Gastrocnemius medialis (tissue), 4 donors: ENCODE measurements at regions not wholly inside any gene's neighbourhood (a gene's known extent, or its start where the extent isn't known, plus 50 kb on each side); places are given as distances from the start of the nearest gene placed in this dataset.

Source experiments
- ATAC-seq, 2 donors: fragments of 150-250 bp; one replicate each; pipeline ENCODE4 v1.9.1; 2016
- DNase-seq, 2 donors: peaks; one replicate each; pipeline ENCODE4 v3.0.0-alpha.2; 2019
- H3K27ac ChIP-seq, 4 donors: fragments of 200-600 bp; sonication (generic); 1 replicate in 1 of 4; 2 replicates in 3 of 4; pipeline ENCODE4 v1.5.1; 2016 to 2018; ENCODE audit warnings: mild to moderate bottlenecking in 2 of 4, moderate library complexity in 1 of 4
- H3K27me3 ChIP-seq, 3 donors: fragments of 200-600 bp; sonication (generic) in 2 of 3; 1 replicate in 1 of 3; 2 replicates in 2 of 3; pipeline versions ENCODE4 v1.5.1 to v1.6.0; 2016 to 2019; ENCODE audit warnings: mild to moderate bottlenecking in 1 of 3, moderate library complexity in 1 of 3
- H3K36me3 ChIP-seq, 2 donors: fragments of 200-600 bp; sonication (generic) in 1 of 2; one replicate each; pipeline ENCODE4 v1.5.1; 2017 to 2018
- H3K4me1 ChIP-seq, 2 donors: fragments of 200-600 bp; sonication (generic) in 1 of 2; one replicate each; pipeline ENCODE4 v1.5.1; 2016 to 2017; ENCODE audit warnings: mild to moderate bottlenecking in 2 of 2
- H3K4me3 ChIP-seq, 4 donors: fragments of 200-600 bp; sonication (generic) in 3 of 4; 1 replicate in 1 of 4; 2 replicates in 3 of 4; pipeline ENCODE4 v1.5.1; 2016 to 2019; ENCODE audit warnings: mild to moderate bottlenecking in 2 of 4
- H3K9me3 ChIP-seq, 3 donors: fragments of 200-600 bp; sonication (generic) in 2 of 3; 1 replicate in 1 of 3; 2 replicates in 2 of 3; pipeline ENCODE4 v1.5.1; 2016 to 2019
- POLR2A ChIP-seq, 2 donors: fragments of 450-650 bp; IDR thresholded peaks; one replicate each; pipeline ENCODE4 v1.6.1; 2017; ENCODE audit warnings: antibody characterized with exemption in 2 of 2, mild to moderate bottlenecking in 2 of 2, moderate library complexity in 2 of 2
- in situ Hi-C, 4 donors: fragments of 200-750 bp; cut with MboI; loops; one replicate each; pipeline versions ENCODE4 v1.15.0 to v1.8.0; 2017; ENCODE audit warnings: low sequenced_read_pairs in 4 of 4
- intact Hi-C: fragments of 100-400 bp; cut with DNase I; formaldehyde crosslinking; loops from one replicate; pipeline ENCODE4 v1.15.1; 2023; ENCODE audit warnings: low total_unique reads
- TF ChIP-seq, protein P1 (sequence below), 5 experiments: fragments of 450-650 bp in 3 of 5; fragments of 200-600 bp in 2 of 5; sonication (generic) in 2 of 5; IDR thresholded peaks in 4 of 5; conservative IDR thresholded peaks in 1 of 5; 1 replicate in 4 of 5; 2 replicates in 1 of 5; pipeline ENCODE4 v1.5.1; 2016 to 2019; ENCODE audit warnings: antibody characterized with exemption in 5 of 5, mild to moderate bottlenecking in 3 of 5, moderate library complexity in 3 of 5

DNA sequence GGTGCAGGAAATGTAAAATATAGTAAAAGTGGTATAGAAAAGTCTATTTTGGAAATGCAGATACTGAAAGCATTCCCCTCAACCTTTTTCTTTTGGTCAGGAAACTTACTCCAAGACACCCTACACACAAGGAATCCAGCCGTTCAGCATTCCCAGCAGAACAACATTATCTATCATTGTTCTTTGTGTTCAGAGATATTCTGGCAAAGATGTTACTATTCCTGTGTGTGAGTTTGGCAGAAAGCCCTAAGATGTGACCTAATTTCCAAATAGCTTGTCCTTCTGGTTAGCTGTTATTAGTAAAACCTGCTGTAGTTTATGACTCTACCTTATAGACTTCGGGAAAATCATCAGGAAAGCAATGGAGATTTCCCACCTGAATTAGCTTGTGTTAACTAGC, 78.1 kb upstream of the PELI1 start:
- intact Hi-C loops, result loop anchor here (10.0 kb wide), 1 partner anchor 52 kb away; no protein-coding TSS in a partner anchor
- H3K36me3 ChIP-seq, result no peaks in the 10 kb centered on the region
- ATAC-seq (peak; percentile 33 to 60), DNase-seq (no peak)
- H3K9me3 ChIP-seq, result no peaks in the 10 kb centered on the region
- peak overlapping the region in 3 of 4 donors; percentile 11 to 24 (median 16) for H3K27ac ChIP-seq
- peaks cover 4 to 11% of the 10 kb centered on the region in 2 donors for H3K4me1 ChIP-seq
- TF ChIP-seq, protein P1, sequence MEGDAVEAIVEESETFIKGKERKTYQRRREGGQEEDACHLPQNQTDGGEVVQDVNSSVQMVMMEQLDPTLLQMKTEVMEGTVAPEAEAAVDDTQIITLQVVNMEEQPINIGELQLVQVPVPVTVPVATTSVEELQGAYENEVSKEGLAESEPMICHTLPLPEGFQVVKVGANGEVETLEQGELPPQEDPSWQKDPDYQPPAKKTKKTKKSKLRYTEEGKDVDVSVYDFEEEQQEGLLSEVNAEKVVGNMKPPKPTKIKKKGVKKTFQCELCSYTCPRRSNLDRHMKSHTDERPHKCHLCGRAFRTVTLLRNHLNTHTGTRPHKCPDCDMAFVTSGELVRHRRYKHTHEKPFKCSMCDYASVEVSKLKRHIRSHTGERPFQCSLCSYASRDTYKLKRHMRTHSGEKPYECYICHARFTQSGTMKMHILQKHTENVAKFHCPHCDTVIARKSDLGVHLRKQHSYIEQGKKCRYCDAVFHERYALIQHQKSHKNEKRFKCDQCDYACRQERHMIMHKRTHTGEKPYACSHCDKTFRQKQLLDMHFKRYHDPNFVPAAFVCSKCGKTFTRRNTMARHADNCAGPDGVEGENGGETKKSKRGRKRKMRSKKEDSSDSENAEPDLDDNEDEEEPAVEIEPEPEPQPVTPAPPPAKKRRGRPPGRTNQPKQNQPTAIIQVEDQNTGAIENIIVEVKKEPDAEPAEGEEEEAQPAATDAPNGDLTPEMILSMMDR (IDR thresholded peaks at IDR 0.05 in 4 of 5, conservative IDR thresholded peaks at IDR 0.05 in 1 of 5), result no peak
- TF ChIP-seq POLR2A (IDR thresholded peaks at IDR 0.05), result no peak
- no peak overlapping the region for H3K4me3 ChIP-seq
- H3K27me3 ChIP-seq, result no peaks in the 10 kb centered on the region
- in situ Hi-C loops, result no loop called here

DNA sequence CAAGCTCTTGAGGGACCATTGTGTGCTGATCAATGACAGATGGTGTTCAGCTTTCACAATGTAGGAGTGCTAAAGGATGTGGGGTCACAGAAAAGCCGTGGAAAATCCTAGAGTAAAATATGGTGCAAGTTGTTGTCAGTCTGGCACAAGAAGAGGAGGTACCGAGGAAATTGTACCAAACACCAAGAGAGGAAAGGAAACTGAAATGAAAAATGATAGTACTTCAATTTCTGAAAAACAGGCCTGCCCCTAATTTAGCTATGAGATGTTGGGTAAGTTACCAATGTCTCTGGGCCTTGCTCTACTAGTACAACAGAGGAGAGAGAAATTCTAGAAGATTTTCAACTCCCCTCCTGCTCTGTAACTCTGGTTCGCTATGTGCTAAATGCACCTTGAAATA, 78.8 kb upstream of the PELI1 start:
- Histone ChIP-seq H3K36me3 (no peaks in the 10 kb centered on the region), H3K4me3 (no peak overlapping the region), H3K27me3 (no peaks in the 10 kb centered on the region), H3K4me1 (peaks cover 4 to 17% of the 10 kb centered on the region in 2 donors), H3K27ac (peak overlapping the region in 1 of 4 donors; percentile 24), H3K9me3 (no peaks in the 10 kb centered on the region)
- intact Hi-C loops, result loop anchor here (10.0 kb wide), 1 partner anchor 52 kb away; no protein-coding TSS in a partner anchor
- in situ Hi-C loops, result no loop called here
- TF ChIP-seq POLR2A (IDR thresholded peaks at IDR 0.05), result no peak
- TF ChIP-seq, protein P1 (IDR thresholded peaks at IDR 0.05 in 4 of 5, conservative IDR thresholded peaks at IDR 0.05 in 1 of 5), result no peak
- no peak for DNase-seq
- ATAC-seq, result no peak

DNA sequence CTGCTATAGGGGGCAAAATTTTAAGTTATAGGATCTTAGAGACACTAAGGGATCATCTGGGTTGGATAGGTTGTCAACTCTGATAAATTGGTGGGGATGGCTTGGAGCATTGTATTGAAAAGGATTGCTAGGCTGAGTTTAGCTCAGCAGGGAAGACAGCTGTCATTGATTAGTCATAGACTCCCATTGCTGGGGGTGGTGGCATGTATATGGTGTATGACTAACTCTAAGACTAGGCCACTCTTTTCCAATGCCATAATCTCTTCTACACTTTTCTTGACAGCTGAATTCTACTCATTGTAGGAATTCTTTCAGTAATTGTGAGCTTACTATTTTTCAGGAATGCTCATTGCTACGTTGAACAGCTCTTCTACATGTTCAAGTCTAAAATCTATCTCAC, 81.3 kb upstream of the PELI1 start:
- Histone ChIP-seq H3K27me3 (no peaks in the 10 kb centered on the region), H3K27ac (no peak overlapping the region), H3K9me3 (no peaks in the 10 kb centered on the region), H3K36me3 (no peaks in the 10 kb centered on the region), H3K4me1 (peaks cover 8 to 21% of the 10 kb centered on the region in 2 donors), H3K4me3 (no peak overlapping the region)
- in situ Hi-C loops (no loop called here), intact Hi-C loops (loop anchor here (10.0 kb wide), 1 partner anchor 49 kb away; no protein-coding TSS in a partner anchor)
- DNase-seq, result no peak
- TF ChIP-seq POLR2A (IDR thresholded peaks at IDR 0.05), result no peak
- TF ChIP-seq, protein P1 (IDR thresholded peaks at IDR 0.05 in 4 of 5, conservative IDR thresholded peaks at IDR 0.05 in 1 of 5), result no peak
- ATAC-seq, result no peak

DNA sequence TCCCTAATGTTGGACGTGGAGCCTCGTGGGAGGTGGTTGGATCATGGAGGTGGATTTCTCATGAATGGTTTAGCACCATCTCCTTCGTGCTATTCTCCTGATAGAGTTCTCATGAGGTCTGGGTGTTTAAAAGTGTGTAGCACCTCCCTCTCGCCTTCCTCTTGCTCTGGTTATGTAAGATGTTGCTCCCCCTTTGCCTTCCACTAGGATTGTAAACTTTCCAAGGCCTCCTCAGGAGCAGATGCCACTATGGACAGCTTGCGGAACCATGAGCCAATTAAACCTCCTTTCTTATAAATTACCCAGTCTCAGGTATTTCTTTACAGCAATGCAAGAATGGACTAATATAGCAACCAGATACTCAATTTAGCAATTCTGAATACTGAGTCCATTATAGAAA, 82.4 kb upstream of the PELI1 start:
- Histone ChIP-seq H3K4me1 (peaks cover 8 to 21% of the 10 kb centered on the region in 2 donors), H3K9me3 (no peaks in the 10 kb centered on the region), H3K27me3 (no peaks in the 10 kb centered on the region), H3K27ac (no peak overlapping the region), H3K36me3 (no peaks in the 10 kb centered on the region), H3K4me3 (no peak overlapping the region)
- TF ChIP-seq POLR2A (IDR thresholded peaks at IDR 0.05), result no peak
- TF ChIP-seq, protein P1 (IDR thresholded peaks at IDR 0.05 in 4 of 5, conservative IDR thresholded peaks at IDR 0.05 in 1 of 5), result no peak
- ATAC-seq (no peak), DNase-seq (no peak)
- in situ Hi-C loops, result no loop called here
- intact Hi-C loops, result loop anchor here (10.0 kb wide), 1 partner anchor 48 kb away; no protein-coding TSS in a partner anchor
